Stimulated activated CD8-positive, alpha-beta memory T cell treated with anti-CD3 and anti-CD28 coated beads, Interleukin-15, amount 100 ng/mL, for 48 hours (primary cell): ENCODE measurements at regions not wholly inside any gene's neighbourhood (a gene's known extent, or its start where the extent isn't known, plus 50 kb on each side); places are given as distances from the start of the nearest gene placed in this dataset.
"Not testable (repeated sequence)": the region's sequence is repeated elsewhere in the genome, so short reads cannot be mapped to it uniquely, and the experiment has no call there.

ENCODE experiments used
- DNase-seq, 2 donors: peaks; one replicate each; pipeline ENCODE4 v3.0.0-alpha.2; 2020; ENCODE audit warnings: low read depth in 2 of 2

GRCh38 chr5:152527358-152528052 lies 122.4 kb upstream of the NMUR2 start:
- no peak for DNase-seq

GRCh38 chr5:152529440-152529839 lies 124.4 kb upstream of the NMUR2 start:
- DNase-seq = no peak

GRCh38 chr5:152532714-152533113 lies 127.6 kb upstream of the NMUR2 start:
- DNase-seq = no peak

GRCh38 chr5:152534641-152535040 lies 129.6 kb upstream of the NMUR2 start:
- no peak for DNase-seq

- no peak for DNase-seq
Observed at GRCh38 chr5:152542741-152543140, 137.7 kb upstream of the NMUR2 start.

DNA sequence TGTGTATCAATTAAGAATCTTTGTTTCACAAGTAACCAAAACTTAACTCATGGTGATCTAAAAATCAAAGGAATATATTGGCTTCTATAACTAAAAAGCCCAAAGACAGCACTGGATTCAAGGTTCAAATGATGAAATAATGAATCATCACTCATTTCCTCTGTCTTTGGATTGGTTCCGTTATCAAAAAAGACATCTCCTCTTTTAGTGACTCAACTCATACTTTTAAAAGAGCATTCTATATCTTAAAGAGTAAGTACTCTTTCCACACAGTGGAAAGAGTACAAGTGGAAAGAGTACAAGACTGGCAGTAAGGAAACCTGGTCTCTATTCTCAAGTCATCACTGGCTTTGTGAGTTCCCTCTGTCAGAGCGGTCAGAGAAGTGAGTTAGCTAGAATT lies 141.4 kb upstream of the NMUR2 start:
- no peak for DNase-seq

GRCh38 chr5:152547202-152547601 lies 142.1 kb upstream of the NMUR2 start:
- DNase-seq = no peak

DNA sequence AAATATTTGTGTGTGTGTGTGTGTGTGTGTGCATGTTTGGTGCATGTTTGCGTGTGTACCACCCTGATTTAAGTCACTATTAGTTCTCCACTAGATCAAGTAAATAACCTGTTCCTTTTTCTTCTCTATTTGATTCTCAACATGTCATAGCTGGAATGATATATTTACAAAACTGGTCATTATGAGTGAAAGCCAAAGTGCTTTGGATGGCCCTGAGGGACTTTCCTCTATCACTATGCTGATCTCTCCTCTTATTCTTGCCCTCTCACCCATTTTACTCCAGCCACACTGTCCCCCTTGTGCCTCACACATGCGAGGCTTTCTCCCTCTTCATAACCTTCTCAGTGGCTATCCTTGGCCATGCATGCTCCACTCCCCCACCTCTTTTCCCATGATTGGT lies 144.6 kb upstream of the NMUR2 start:
- DNase-seq = no peak

DNA sequence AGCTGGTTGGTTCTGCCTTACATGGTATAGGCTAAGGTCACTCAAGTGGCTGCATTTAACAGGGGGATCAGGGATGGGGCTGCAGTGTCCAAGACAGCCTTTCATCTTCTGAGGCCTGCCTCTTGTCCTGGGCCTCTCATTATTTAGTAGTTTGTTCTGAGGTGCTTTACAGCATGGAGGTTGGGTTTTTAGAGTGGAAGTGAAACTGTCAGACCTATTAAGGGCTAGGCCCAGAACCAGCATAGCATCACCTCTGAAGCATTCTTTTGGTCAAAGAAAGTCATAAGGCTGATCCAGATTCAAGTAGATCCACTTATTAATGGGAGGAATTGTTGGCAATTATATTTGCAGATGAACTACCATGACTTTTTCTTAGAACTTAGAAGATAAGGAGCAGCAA lies 146.0 kb upstream of the NMUR2 start:
- DNase-seq = no peak

DNA sequence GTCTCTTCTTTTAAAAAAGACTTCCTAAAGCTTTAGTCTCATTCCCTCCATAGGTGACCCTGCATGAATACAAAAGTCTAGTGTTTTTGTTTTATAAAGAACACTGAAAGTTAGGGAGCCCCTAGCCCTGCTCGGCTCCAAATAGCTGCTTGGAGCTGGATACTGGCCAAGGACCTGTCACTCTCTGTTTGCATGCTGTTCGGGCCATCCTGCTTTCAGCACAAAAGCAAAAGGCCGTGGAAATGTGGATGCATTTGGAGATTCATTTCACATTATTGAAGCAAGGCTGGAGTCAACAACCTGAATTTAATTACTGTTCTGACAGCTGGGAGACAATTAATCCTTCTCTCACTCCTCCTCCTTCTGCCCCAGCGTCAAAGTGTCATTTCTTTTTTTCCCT lies 151.7 kb upstream of the NMUR2 start:
- no peak for DNase-seq

DNA sequence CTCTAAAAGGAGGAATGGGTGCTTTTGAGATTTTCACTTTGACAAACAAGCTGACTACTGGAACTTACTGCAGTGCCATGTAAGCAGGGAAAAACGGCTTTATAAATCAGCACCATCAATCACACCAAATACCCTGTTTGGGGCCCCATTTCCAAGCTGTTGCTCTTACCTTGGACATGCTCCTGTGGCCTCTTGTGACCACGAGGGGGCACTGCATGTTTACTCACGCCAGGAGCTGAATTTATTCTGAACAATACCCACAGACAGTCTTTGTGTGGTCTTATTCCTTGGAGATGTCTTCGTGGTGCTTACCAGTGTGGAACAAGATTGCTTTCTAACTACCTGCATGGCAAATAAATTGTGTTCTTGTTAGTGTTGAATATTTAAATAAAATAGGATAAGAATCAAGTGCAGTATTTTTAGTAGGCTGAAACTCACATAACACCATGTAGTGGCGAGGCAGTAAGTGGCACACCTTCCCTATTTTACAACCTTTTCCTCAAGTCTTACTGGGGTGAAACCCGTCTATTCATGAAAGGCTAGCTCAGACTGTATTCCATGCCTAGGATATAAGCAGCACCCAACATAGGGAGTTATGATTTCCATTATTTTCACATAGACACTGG lies 155.5 kb upstream of the NMUR2 start:
- DNase-seq = peak; percentile 3 to 4

GRCh38 chr5:152568016-152568415 lies 162.9 kb upstream of the NMUR2 start:
- no peak for DNase-seq

DNA sequence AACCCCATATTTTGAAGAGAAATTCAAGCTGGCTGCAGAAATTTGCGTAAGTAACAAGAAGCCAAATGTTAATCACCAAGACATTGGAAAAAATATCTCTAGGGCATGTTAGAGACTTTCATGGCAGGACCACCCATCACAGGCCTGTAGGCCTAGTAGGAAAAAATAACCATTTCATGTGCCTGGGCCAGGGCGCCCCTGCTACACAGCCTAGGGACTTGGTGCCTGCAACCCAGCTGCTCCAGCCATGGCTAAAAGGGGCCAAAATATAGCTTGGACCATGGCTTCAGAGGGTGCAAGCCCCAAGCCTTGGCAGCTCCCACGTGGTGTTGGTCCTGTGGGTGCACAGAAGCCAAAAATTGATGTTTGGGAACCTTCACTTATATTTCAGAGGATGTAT lies 167.7 kb upstream of the NMUR2 start:
- no peak for DNase-seq

- DNase-seq = no peak
Observed at GRCh38 chr5:152584103-152584502, 179.0 kb upstream of the NMUR2 start.

- DNase-seq = no peak
Observed at GRCh38 chr5:152592416-152592815, 187.3 kb upstream of the NMUR2 start.

DNA sequence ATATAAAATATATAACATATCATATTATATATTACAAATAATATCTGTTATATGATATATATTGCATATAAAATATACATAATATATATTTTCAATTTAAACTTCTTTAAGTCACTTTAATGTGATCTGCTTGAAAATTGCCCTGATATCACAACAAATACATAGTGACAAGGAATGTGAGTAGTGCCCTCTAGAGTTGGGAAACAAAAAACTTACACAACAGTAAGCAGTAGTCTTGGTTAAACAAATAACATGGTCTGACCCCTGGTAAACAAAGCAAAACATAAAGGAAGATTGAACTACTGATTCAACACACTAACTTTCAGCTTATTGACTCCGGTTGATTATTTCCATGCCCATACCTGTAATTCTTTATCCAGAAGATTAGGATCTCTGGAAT lies 188.3 kb upstream of the NMUR2 start:
- no peak for DNase-seq

DNA sequence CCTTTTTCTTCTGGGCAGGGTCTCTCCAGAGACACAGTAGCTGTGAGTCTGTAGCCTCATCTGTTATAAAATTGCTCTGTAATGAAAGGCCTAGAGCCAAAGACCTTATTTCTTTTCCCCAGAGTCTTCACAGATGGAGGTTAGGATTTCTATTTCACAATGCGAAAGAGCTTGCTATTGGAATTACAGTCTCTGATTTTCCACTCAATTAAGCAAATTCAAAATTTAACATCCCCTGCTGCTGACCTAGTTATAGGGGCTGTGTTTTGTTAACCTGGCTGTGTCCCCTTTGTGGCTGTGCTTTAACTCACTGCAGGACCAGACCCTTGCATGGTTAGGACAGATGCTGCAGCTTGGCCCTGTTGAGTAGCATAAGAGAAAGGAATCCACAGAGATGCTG lies 190.3 kb upstream of the NMUR2 start:
- DNase-seq = no peak

DNA sequence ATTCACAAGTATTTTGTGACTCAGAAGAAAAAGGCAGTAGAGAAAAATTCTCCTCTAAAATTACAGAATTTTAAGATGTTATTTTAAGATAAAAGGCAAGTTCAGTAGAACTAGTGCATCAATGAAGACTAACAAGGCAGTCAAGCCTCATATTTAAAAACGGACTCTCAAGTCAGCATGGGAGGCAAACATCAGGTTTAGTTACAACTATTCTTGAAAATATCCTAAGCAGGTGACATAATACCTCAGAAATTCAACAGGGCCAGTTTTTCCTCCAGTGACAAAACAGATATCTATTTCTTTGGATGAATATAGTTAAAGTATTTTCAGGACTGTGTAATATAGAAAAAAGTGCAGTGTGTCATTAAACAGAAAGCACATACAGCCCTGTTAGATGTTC lies 194.0 kb upstream of the NMUR2 start:
- DNase-seq = no peak

DNA sequence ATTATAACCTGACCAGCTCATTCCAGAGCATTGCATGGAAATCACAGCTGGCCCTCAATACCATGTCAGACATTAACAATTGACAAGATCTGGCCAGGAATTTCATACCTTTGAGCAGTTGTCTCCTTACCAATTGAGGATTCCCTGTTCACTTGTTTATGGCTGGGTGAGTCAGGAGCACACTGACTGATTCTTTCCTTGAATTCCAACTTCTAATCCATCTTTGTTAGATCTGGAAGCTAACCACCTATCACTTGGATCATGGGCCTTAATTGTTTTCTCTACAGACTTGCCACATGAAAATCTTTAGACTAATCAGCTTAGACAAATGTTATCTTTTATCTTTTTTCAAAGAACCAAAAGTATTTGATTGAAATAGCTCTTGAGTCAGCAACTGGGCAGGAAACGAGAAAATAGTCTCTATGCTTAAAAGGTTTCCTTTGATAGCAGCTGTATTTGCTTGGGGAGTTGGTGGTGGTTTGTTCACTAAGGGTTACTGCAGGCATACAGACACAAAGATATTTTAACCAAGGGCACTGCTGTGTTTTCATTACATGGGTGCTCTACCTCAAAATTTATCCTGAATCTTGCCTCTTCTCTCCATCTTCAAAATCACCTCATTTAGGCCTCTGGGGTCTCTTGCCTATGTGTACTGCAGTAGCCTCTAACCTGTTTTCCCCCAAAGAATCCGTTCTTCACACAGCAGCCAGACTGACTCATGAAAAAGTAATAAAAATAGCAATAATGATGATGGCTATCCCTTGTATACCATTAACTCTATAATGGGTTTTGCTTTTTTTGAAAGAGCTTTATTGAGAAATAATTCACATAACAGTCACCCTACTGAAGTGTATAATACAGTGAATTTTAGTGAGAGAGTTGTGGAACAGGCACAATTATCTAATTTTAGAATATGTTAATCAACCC lies 197.0 kb upstream of the NMUR2 start:
- DNase-seq = no peak

- DNase-seq = not testable (repeated sequence)
Observed at GRCh38 chr5:152606050-152606449, 201.0 kb upstream of the NMUR2 start.

GRCh38 chr5:152606776-152607364 lies 201.8 kb upstream of the NMUR2 start:
- no peak for DNase-seq

DNA sequence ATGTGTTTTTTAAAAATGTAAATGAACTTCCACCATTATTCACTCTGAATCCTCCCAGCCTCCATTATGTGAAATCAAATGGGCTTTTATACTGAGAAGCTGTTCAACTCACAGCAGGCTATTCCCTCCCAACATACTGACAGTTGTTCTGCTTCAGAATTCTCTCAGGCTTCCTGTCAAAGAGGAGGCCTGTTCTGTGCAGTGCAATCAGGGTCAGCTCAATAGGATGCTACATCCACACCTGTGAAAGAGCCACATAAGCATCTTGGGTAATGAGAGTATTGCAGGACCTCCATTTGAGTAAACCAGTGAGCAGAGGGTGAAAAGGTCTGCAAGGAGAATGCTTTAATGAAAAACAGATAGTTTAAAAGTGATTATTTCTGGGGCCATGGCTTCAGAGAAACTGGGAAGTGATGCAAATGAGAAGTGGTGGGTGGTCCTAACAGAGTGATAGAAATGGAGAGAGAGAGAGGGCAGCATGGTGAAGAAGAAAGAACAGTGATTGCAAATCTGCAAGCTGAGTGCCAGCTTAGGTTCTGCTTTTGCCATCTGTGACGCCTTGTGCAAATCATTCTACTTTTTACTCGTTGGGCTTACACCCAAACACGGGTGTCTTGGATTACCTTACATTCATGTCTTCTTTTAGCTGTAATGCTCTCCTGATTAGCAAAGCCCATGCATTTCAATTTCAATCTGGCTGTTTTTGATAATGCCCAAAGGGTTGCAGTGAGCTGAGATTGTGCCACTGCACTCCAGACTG lies 202.5 kb upstream of the NMUR2 start:
- no peak for DNase-seq
